ENCODE measurements at regions not wholly inside any gene's neighbourhood (a gene's known extent, or its start where the extent isn't known, plus 50 kb on each side); places are given as distances from the start of the nearest gene placed in this dataset.

- TF ChIP-seq CTCF (IDR thresholded peaks at IDR 0.05; ENCODE audit: low read depth, low read length) (no peak), MAX (IDR thresholded peaks at IDR 0.05; ENCODE audit: low read depth, low read length) (no peak), POLR2A (IDR thresholded peaks at IDR 0.05; ENCODE audit: extremely low read depth, insufficient read length) (no peak), MYC (IDR thresholded peaks at IDR 0.05; ENCODE audit: low read depth, low read length) (no peak)
Measured at GRCh38 chr12:41967668-41968500, 176.8 kb downstream of the GXYLT1 start.

All from NB4 (cell line).